H54 (cell line): ENCODE measurements at regions not wholly inside any gene's neighbourhood (a gene's known extent, or its start where the extent isn't known, plus 50 kb on each side); places are given as distances from the start of the nearest gene placed in this dataset.

Experiments used
- DNase-seq: peaks from one replicate; pipeline ENCODE4 v3.0.0; 2011; ENCODE audit warnings: low spot score, mixed read lengths; ENCODE audit not compliant: insufficient read length
- FAIRE-seq: peaks from 3 replicates; lab custom pipeline; 2011; peaks lifted over from hg19 to GRCh38; lab: Jason Lieb, UNC
- POLR2A ChIP-seq: IDR thresholded peaks from 2 replicates; pipeline ENCODE4 v1.6.1; 2011; ENCODE audit warnings: low read depth, mild to moderate bottlenecking, low read length

DNA sequence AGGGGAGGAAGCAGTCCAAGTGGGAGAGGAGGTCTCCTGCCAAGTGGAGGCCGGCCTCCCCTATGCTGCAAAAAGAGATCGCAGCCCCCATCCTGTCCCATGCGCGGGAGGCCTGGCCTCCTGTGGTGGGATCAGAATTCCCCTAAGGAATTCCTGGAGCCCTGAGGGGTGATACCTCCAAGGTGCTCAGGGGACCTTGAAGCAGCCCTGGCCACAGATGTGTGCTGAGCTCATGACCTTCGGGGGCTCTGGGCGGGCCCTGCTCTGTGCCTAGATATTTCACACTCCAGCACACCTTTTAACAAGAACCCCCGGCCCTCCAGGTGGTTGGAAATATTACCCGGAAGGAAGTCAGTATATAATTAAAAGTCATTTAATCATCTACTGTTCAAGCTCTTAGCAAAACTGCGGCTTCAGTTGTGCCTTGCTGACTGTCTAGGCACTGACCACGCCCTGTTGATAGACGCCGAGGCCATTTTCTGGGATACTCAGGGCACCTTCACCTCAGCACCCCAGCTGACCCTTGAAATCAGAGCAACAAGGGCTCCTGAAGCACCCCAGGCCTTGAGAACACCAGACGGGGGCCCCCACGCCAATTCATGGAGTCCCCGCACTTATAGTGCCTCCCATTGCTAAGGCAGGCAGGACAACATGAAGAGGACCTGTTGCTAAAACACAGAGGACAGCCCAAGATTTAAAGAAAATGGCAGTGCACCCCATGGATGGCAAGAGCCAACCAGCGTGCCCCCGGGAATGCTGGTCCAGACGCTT is 119.1 kb downstream of the NDUFA10 start:
- no peak for TF ChIP-seq POLR2A
- DNase-seq (no peak), FAIRE-seq (no peak)

DNA sequence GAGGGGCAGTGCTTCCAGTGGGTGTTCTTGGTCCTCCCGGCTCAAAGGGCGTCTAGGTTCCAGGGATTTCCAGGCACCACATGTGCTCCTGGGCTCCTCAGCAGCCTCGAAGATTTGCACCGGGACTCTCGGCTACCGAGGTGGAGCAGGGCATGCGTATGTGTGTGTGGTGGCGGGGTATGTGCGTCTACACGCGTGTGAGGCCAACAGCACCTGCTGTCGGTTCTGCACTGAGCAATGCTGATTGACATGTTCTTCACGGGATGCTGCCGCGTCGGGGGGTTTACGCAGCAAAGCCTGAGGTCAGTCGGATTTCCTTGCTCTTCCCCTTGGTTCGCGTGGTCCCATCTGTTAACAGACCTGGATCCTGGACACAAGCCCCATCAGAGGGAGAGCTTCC is 119.8 kb downstream of the NDUFA10 start:
- FAIRE-seq: no peak
- TF ChIP-seq POLR2A: no peak

DNA sequence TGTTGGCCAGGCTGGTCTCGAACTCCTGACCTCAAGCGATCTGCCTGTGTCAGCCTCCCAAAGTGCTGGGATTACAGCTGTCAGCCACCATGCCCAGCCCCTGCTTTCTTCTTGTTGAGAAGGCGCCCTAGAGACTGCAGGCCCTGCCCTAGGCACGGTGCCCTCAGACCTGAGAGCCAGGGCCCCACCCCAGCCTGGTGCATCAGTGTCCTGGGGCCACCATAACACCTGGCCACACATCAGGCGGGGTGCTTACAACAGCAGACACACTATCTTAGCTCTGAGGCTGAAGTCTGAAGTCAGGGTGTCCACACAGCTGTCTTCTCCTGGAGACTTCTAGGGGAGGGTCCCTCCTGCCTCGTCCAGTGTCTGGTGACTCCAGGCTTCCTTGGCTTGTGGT is 120.6 kb downstream of the NDUFA10 start:
- FAIRE-seq (no peak), DNase-seq (no peak)
- TF ChIP-seq POLR2A: no peak

More for the DNA sequence above, 119.8 kb downstream of the NDUFA10 start:
- no peak for DNase-seq

DNA sequence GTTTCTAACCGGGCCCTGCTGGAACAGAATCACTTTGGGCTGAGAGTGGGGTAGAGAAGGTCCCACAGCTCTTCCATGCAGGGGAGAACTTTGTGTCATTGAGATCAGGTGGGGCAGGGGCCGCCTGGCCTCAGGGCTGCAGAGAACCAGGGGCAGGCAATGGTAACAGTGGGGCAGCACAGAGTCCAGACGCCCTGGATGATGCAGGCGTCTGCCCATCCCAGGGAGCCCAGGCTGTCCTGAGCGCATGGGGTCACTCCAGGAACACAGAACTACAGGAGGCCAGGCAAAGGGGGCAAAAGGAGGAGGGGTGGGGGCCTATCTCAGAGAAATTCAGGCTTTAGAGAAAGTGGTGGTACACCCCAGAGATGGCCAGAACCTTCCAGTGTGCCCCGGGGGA is 121.3 kb downstream of the NDUFA10 start:
- TF ChIP-seq POLR2A: no peak
- DNase-seq: no peak
- no peak for FAIRE-seq

DNA sequence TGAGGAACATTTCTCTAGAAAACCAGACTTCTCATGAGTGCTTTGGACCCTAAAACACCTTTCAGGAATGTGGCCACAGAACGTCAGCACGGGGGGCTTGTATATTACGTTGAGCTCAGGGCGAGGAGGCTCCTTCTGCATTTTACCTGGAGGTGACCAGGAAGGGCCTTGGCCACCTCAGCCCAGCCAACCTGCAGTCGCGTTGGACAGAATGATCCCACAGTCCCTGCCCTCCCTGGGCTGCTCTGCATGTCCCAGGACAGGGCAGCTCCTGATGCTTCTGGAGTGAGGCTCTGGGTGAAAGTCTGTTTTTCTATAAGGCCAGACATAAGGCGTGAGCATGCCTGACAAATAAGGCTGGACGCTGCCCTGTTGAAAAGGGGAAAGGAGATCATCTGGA is 121.9 kb downstream of the NDUFA10 start:
- FAIRE-seq (no peak), DNase-seq (no peak)
- TF ChIP-seq POLR2A: no peak

DNA sequence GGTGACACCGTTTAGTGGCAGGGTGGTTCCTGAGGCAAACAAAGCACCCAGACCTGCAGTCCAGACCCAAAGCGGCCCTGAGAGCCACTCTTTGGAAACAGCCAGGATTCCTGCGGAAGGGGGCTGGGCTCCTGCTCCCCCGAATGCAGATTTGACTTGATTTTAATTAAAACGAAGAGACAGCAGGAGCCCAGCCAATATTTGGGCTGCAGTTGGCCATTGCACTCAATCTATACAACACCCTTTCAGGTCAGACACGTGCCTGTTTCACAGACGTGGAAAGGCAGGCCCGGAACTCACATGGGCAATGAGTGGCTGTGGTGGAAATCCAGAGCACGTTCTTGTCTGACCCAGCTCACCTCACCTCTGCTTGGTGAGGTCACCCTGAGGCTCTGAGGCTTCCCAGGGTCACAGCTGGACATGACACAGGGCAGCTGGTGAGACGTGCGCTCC is 122.4 kb downstream of the NDUFA10 start:
- no peak for FAIRE-seq
- no peak for TF ChIP-seq POLR2A
- no peak for DNase-seq

DNA sequence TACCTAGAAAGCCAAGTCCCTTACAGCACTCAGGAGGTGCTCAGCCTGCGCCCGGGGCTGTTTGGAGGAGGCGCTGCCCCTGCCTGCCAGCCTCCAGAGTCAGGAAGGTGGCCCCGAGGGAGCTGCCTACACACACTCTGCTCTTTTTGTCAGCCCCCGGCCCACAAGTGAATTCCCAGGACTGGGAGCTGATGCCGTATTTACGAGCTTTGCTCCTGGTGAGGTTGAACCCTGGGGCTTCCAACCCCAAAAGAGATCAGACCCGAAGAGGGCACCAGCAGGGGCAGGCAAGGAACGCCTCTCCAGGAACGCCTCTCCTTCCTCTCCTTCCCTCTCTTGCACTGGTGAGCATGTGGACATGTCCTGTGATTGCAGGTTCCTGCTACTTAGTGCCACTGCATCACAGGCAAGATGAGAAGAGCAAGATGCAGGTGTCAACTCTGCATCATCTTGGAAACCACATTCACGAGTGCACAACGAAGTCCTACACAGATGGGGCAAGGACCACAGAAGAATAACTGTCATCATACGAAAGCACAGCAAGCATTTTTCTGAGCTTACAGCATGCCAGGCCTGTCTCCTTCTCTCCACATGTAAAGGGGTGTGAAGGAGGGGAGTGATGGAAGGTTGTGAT is 126.7 kb downstream of the NDUFA10 start:
- FAIRE-seq (no peak), DNase-seq (no peak)
- no peak for TF ChIP-seq POLR2A

DNA sequence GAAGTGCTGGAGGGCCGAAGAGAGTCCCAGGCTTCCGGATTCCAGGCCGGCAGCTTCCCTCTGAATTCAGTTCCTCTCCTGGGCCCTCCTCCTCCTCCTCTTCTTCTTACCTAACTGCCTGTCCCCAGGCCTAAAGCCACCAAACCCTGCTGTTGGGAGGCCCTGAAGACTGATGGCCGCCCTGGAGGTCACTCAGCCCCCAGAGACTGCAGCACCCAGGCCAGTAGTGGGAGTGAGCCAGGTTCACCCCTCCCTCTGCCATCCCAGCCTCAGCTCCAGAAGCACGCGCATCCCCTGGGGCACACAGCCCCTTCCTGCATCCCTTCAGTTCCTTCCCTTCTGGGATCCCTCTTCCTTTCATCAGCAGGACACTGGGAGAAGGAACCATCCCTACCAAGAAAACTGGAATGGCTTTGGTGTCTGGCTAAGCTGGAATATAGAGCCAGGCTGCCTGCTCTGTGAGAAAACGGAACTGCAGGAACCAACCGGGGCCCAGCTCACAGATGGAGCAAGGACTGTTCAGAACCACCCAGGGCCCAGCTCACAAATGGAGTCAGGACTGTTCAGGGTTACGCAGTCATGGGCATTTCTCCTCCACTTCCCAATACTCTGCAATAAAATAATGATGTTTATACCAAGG is 127.4 kb downstream of the NDUFA10 start:
- FAIRE-seq (no peak), DNase-seq (no peak)
- no peak for TF ChIP-seq POLR2A

DNA sequence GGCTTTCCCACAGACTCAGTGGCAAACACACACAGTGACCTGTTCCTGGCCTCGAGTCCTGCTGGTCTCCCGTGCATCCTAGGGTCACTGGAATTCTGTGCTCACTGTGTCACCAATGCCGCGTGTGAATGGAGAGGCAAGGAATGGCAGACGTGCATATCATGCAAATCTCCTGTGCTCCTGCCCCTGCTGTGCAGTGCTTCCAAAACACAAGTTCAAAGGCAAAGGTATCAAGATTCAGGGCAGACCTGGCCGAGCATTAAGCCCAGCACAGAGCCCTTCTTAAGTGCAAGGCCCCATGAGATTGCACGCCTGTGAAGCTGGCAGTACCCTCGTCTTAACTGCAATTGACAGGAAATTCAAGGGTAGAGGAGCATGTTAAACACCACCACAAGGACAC is 129.1 kb downstream of the NDUFA10 start:
- DNase-seq: no peak
- TF ChIP-seq POLR2A: no peak
- FAIRE-seq: no peak

DNA sequence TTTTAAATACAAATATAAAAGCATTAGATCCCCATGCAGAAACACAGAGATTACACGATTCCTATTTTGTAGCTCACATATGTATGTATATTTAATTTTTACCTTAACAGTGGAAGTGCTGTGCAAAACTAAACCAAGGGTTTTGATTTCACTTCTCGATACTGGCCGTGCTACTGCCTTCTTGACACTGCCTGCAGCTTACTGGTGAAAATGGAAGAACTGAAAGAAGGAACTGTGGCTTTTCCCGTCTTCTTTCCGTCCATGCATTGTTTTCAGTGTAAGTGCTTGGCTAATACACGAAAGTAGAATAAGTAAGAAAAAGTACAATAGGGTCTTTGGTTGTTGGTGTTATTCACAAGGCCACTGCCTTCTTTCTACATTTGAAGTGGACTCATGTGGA is 129.5 kb downstream of the NDUFA10 start:
- FAIRE-seq (no peak), DNase-seq (no peak)
- TF ChIP-seq POLR2A: no peak

DNA sequence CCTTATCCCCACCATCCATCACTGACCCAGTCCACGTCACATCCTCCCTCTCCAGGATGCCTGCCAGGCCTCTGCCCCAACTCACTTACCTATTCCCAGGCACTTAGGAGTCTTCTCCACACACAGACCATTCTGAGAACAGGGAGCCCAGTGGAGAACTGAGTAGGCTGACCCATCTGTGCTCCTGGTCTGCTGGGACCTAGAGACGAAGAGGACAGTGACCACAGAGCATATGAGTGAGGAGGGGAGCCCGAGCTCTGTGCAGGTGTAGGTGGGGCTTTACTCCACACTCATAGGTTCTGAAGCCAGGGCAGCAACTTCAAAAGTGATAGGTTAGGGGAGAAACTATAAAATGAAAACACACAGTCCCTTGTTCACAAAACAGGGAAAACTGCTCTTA is 130.0 kb downstream of the NDUFA10 start:
- TF ChIP-seq POLR2A: no peak
- DNase-seq (no peak), FAIRE-seq (no peak)

DNA sequence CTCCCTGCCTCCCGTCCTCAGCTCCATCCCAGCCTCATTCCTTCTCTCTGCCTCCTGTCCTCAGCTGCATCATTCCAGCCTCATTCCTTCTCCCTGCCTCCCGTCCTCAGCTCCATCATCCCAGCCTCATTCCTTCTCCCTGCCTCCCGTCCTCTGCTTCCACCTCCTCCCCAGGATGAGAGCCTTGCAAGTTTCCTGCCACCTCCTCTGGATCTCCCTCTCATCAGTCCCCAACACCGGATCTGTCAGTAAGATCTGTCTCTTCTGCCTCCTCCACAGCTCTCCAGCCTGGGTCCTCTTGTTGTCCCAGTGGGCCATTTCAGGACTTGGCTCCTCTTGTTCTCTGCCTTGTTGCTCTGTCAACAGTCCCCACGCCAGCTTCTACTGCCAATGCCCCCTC is 130.9 kb downstream of the NDUFA10 start:
- no peak for DNase-seq
- no peak for FAIRE-seq
- no peak for TF ChIP-seq POLR2A

DNA sequence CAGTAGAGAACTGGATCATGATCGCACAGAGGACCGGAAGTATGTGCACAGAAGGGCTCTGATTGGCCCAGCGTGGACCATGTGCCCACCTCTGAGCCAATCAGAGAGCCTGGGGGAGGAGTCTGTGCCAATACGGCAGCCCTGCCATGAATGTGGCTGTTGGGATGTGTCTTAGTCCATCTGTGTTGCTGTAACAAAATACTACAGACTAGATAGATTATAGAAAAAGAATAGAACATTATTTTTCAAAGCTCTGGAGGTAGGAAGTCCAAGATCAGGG is 132.0 kb downstream of the NDUFA10 start:
- FAIRE-seq: no peak
- no peak for DNase-seq
- no peak for TF ChIP-seq POLR2A

DNA sequence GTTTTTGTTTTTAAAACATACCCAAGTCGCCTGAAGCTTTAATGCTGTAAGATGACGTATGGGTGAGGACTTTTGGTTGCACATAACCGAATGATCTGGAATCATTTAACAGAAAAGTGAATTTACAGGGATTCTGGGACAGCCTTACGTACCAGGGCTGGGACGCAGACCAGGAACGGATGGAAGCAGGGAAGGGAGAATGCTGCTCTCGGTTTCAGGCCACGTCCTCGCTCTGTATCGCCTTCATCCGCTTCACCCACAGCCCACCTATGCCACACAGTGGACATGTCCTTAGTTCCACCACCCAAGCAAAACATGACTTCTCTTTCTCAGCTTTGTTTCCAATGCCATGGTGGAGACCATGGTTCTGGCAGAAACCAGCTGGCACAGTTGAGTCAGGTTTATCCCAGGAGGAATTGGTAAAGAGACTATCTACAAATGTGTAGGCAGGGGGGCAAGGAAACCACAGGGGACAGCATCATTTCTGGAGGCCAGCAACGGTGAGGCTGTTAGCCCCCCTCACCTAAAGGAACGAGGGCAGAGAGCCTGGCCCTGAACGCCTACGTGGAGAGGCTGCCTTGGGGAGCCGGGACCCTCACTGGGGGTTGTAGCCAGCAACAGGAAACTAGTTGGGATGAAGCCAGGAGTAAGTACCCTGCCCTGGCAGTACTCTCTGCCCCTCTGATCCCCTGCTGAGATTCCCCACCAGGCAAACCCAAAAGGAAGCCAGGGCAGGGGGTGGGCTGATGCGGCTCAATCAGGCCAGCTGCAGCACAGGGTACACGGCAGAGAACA is 132.5 kb downstream of the NDUFA10 start:
- DNase-seq (no peak), FAIRE-seq (no peak)
- TF ChIP-seq POLR2A: no peak
